A673 (cell line): ENCODE measurements at regions not wholly inside any gene's neighbourhood (a gene's known extent, or its start where the extent isn't known, plus 50 kb on each side); places are given as distances from the start of the nearest gene placed in this dataset.

Source experiments
- EZH2 ChIP-seq: fragments of 200-600 bp; sonication (generic); IDR thresholded peaks from 2 replicates; pipeline ENCODE4 v1.6.1; 2017; ENCODE audit warnings: borderline replicate concordance, low read depth, mild to moderate bottlenecking, mixed read lengths, antibody characterized with exemption, low read length; ENCODE audit not compliant: poor library complexity, severe bottlenecking
- TF ChIP-seq, protein P1 (sequence below): fragments of 300-800, 200-600 bp; sonication (generic); conservative IDR thresholded peaks from 2 replicates; pipeline ENCODE4 v1.5.1; 2017; ENCODE audit warnings: low read depth, mild to moderate bottlenecking, antibody characterized with exemption, low read length, moderate library complexity, mixed read lengths

DNA sequence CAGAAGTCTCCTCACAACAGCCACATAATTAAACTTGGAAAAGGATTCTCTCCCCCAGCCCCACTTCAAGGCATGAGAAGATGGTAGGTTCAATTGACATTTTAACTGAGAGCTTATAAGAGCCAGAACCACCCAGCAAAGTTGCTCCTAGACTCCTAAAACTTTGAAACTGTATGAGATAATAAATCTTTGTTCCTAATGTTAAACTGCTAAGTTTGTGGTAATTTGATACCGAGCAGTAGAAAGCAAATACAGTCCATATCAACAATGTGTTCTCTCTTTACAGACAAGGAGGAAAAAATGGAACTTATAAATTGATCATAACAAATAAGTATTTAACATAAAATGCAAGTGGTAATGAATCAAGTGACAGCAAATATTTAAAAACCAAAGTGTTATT, 831.8 kb downstream of the MAFB start:
- TF ChIP-seq, protein P1, sequence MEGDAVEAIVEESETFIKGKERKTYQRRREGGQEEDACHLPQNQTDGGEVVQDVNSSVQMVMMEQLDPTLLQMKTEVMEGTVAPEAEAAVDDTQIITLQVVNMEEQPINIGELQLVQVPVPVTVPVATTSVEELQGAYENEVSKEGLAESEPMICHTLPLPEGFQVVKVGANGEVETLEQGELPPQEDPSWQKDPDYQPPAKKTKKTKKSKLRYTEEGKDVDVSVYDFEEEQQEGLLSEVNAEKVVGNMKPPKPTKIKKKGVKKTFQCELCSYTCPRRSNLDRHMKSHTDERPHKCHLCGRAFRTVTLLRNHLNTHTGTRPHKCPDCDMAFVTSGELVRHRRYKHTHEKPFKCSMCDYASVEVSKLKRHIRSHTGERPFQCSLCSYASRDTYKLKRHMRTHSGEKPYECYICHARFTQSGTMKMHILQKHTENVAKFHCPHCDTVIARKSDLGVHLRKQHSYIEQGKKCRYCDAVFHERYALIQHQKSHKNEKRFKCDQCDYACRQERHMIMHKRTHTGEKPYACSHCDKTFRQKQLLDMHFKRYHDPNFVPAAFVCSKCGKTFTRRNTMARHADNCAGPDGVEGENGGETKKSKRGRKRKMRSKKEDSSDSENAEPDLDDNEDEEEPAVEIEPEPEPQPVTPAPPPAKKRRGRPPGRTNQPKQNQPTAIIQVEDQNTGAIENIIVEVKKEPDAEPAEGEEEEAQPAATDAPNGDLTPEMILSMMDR, result no peak
- TF ChIP-seq EZH2, result no peak
